ENCODE measurements at regions not wholly inside any gene's neighbourhood (a gene's known extent, or its start where the extent isn't known, plus 50 kb on each side); places are given as distances from the start of the nearest gene placed in this dataset.

DNA sequence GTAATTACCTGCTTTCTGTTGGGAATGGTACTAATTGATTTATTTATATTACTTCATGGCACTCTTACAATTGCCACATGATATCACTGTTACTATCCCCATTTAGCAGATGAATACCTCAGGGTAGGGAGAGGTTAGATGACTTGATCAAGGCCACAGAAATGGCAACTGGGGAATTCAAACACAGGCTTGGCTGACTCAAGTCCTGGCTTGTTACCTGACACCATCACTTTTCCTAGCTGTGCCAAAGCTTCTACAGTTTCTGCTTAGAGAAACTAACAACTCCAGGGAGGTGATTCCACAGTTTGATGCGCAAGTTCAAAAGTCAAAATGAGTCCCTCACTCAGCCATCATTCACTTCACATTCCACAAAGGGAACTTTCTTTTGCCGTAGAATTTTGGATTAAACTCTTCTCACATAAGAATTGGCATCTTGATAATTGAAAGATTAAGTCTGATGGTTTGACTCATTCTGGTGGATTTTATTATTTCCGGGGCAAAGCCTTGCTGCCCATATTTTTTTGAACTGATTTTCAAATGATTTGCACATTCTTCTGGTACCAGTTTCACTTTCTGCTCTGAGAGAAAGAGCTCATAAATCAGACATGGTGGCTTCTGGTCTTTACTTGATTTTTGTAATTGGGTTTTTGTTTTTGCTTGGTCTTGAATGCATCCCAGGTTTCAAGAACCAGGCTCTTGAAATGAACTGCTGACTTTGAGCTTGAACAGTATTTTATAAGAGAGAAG is 656.8 kb downstream of the BCL11A start:
- no peak for DNase-seq

DNA sequence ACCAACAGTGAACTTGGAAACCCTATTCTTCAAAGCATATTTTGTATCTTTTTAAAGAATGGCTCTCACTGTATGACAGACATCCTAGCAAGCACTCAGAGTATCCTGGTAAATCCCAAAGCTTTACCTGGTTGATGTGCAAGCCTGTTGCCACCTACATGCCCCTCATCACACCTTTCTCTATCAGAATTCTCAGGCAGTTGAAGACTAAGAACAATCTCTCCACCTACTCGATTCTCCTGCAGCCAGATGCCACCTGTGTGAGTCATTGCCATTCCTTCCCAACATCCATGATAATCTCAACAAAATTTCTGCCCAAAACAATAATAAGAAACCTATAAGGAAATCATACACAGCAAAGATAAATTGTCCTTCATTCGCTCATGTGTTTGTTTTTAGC is 659.8 kb downstream of the BCL11A start:
- no peak for DNase-seq

DNA sequence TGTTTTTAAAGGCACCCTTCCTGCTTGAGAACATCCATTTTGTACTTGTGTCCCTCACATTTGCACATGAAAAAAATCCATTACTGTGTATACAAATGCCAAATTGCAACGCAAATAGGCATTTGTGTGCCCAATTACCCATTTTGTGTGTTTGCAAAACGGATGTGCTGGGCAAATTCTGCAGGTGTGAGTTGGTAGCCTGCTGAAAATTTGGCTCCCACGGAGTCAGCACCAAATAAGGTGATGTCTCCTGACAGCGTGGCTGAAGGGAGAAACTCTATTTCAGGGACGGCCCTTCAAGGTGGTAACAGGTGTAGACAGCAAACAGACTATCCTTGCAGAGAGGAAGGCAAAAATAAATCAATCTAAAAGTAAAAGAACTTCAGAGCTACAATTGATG is 661.1 kb downstream of the BCL11A start:
- no peak for DNase-seq

DNA sequence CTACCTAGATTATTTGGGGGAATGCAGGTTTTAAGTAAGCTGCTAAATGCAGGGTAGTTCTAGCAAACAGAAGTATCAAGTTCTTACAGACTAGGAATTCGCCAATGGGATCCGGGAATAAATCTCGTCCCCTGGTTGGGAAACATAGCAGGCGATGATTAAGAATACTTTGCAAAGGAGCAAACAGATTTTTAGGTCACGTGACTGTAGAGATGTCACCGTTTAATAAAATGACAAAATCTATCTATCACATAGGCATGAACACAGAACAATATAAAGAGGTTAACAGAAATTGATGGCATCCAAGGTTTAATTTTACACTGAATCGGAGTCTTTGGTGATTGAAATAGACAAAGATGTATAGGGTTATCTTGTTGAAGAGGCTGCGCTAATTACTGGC is 664.1 kb downstream of the BCL11A start:
- no peak for DNase-seq

DNA sequence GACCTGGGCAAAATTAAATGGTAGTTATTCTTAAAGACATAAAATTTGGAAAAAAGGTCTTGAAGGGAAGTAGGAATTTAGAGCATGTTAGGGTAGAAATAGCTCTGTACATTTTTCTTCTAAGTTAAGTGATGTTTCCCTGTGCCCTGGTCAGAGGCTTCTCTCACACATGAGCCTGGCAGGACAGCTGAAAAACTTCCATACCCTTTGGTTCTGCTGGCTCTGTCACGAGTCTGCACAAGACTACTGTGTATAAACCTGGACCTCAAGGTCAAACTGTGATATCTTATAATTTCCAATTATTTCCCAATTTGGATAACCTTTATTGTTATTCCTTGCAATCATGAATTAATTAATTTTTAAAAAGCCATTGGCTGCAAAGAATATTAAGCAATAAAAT is 664.7 kb downstream of the BCL11A start:
- DNase-seq = no peak

DNA sequence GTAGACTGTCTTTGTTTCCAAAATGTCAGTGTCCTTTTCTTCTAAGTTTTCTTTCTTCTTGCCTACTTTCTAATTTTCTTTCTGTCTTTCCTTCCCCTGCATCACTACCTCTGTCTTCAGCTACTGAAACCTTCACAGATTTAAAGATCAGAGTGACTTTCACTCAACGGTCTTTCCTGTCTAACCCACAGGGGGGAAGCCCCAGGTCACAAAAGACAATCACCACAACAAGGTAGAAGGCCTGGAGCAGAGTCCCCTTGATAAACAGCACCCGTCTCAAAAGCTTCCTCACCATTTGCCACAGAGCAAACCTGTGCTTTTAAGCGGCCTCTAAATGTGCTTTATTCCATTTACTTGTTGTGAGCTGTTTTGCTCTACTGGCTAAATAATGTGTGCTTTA is 665.4 kb downstream of the BCL11A start:
- DNase-seq = peak; percentile 60

DNA sequence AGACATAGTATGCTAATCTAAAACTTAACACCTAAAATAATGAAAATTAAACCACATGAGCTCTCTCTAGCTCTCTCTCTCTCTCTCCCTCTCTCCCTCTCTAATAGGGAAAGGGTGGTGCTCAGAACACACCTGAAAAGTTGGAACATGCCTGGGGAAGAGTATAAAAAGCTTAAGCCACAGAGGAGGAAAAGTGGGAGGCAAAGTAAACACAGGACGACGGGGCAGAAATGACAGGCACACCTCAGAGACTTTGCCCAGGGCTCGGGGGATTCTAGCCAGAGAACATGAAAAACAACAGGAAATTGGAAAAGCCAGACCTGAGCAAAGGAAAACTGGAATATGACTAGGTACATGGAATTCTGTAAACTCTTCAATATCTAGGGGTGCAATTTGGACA is 666.1 kb downstream of the BCL11A start:
- DNase-seq = no peak

DNA sequence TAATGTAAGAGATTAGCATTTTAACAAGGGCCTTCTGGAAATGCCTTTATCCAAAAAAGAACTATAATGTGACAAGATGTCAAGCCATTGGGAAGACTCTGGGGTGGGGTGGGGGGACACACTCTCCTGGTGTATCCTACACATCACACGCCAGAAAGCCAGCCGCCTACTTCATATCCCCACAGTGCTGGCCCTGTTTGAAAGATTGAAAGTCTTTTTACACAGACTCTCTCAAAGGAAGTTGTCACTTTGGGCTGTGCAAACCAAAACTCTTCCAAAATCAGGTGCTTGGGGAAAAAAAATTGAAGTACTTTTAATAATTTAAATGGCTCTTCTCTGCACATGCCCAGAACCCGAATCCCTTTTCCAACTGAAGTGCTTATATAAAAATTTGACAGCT is 666.7 kb downstream of the BCL11A start:
- no peak for DNase-seq

DNA sequence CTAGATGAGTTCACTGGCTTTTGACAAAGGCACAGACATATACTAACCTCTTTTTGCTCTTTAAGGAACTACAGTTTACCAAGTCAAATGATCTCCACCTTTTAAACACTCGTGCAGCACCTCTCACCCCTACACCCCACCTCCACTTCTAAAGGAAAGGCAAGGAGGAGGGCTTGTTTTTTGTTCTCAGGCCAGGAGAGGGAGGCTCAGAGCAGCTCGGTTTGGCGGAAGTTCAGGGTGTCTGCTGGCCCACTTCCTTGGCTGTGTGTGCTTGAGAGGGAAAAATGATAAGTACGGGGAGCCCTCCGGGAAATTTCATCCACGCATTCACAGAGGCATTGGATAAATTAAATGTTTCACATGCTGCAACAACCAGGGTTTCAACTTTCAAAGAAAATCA is 667.9 kb downstream of the BCL11A start:
- no peak for DNase-seq

DNA sequence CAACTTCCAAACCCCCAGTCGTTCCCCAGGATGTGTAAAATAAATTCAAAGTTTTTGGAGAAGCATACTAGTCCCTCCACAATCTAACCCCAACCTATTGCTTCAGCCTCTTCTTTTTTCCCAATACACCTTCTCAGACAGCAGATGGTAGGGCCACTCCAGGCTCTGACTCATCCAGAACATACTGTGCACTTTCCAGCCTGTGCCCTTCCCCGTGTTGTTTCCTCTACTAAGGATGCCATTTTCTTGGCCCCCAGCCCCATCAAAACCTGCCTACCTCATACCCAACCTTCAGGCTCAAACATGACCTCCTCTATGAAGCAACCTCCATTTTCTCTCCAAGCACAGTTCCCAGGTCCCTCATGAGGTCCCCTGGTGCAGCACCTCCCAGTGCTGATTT is 669.3 kb downstream of the BCL11A start:
- no peak for DNase-seq

DNA sequence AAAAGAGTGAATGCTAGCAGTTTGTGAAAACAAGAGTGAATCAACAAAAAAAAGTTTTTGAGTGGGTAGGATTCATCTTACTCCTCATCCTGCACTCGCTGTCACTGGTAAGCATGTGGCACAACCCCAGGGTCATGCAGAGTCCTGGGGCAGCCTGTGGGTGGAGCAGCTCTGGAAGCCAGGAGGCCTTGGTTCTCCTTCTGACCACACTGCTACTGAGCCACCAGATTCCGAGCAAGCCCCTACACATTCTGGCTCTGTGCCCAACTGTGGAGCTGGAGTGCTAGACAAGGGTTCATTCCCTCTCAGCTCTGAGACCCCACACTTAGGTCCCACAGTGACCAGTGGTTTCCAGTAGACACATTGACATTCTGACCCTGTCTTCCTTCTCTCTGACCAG is 670.6 kb downstream of the BCL11A start:
- no peak for DNase-seq

DNA sequence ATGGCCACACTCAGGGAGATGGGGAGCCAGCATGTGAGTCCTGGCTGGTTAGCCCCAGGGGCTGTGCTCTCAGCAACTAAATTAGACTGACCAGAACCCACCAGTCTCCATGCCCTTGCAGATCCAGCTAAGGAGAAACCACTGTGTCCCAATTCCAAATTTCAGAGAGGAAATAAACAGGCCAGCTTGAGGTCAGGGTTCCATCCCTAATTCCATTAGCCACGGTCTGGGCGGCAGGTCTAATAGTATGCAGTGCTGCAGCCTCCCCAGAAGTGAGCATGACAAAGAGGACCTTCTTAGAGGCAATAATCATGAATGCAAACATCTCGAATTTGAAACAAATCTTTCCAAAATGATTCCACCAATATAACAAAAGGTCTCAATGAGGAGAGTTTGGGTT is 671.2 kb downstream of the BCL11A start:
- DNase-seq = no peak

DNA sequence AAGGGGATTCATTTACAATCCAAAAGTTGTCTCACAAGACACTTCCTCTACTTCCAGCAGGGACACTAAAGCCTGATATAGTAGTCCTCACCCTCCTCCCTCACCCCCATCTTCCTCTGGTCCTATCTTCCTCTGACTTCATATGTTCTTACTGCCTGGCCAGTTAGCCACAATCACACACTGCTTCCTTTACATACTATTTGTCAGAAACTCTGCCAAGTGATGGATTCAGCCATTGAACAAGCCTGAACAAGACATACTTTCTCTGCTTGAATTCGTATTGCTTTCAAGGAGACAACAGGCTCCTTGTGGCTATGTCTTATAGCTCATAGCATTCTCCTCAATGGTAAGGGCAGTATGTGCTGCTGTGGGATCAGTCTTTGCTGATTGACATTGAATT is 672.2 kb downstream of the BCL11A start:
- no peak for DNase-seq

DNA sequence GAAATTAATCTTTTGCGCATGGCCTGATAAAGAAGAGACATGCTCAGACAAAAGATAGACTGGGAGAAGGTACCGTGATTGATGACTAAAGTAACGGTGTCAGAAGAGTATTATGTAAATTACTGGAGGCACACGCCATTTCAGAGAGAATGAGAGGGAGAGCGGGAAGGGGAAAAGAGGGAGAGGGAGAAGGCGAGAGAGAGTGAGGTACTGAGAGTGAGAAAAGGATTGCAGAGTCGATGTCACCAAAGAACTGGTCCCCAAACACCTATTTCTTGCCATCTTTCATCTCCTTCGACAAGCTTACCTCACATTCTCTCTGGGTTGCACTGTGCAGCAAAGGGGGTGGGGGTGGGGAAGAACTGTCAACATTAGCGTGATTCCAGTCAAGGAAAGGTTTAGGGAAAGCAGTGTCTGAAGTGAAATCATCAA is 673.7 kb downstream of the BCL11A start:
- no peak for DNase-seq

DNA sequence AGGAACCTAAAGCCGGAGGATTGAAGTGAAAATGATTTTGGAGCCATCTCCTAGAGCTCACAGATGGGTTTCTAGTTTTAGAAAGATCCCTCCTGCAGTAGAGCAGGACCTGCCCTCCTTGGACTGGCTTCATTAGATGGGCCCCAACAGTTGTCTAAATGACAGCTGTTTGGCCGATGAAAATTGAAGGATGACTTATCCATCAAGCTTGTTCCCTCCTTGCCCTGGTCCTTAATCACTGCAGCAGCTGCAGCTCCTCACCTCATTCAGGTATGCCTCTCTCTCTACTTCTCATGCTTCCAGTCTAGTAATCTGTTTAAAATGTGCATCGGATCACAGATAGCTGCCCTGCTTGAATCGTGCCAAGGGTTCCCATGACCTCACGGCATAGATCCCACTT is 677.6 kb downstream of the BCL11A start:
- no peak for DNase-seq

DNA sequence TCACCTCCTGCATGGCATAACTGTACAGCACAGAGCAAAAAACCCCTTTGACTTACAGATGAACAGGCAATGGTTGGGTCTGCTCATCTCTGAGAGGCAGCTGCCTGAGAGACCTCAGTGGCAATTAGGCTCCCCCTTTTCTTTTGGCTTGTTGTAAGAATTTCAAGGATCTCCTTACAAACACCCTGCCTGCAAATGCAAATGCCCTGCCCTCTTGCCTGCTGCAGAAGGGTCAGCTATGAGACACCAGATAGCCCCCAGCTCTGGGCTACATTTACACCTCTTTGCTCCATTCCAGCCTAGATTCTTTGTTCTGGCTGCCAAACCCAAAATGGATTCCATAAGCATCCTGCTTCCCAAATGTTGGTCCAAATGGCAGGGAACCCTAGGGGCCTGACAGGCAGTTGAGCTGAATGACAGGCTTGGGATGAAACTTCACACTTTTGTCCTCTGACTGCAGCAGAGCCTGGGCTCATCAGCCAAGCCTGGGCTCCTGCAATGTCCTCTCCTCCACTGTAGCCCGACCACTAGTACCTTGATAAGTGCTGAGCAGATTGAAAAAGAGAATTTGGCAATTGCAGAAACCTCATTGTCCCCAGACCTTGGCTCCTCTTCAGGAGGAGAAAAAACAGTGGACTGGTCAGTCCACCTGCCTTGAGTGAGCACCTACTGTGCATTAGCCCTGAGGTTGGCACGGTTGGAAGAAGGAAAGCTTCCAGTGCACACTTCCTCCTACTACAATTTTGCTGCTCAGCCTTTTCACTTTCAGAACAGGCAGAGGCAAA is 678.3 kb downstream of the BCL11A start:
- no peak for DNase-seq

DNA sequence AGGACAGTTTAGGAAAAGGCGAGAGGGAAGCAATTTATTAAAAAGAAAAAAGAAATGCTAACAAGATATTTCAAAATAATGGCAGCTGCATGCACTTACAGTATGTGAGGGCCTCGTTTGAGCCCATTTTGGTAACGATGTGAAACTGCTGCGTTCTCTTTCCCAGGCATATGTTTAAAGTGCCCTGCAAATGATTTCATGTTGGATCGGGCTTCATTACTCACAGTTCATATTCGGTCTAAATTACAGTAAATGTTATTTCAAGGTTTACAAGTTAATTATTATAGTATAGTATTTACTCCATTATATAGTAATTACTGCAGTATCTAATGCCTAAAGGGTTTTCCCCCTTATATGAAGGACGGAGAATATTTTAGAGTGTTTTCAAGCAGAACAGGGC is 679.1 kb downstream of the BCL11A start:
- no peak for DNase-seq

DNA sequence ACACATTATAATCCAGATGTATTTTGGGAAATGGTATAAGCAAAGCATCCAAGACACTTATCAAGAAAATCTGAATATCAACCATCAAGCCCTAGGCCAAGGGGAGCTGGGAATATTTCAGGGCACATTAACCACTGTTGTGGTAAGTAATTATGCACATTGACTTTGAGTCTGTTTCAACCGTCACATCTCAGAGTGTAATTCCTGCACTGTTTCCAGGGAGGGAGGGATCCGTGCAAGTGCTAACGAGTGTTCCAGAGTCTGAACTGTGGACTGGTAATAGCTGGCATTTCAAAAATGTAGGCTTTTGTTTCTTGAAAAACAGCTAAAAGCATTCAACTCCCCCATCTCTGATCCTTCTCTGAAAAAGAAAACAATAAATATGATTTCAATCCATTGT is 681.6 kb downstream of the BCL11A start:
- DNase-seq = no peak

DNA sequence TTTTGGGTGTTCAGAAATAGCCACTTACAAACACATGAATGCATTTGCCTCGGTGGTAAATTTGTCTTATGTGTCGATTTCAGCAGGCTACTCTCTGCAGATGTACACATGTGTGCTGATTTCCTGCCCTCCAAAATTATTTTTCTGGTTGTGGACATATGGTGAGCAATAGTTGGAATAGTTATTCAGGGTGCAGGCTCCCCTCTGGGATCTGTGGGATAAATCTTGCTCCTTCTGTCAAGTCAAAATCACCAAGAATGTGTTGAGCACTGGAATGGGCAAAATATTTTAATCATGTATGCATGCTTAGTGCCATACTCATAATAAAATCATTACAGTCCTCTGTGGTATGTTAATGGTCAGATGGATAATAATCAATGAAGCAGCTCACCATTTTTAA is 684.5 kb downstream of the BCL11A start:
- DNase-seq = no peak

DNA sequence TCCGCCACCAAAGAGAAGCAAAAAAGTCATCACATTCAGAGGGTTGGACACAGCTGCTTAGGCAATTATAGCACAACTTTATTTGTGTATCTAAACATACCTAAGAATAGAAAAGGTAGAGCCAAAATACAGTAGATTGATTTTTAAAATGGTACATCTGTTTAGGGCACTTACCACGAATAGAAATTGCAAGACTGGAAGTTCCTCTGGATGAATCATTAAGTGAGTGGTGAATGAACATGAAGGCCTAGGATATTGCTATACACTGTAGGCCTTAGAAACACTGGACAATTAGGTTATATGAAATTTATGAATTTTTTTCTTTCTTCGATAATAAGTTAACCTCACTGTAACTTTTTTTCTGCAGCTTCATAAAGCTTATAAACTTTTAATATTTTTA is 687.0 kb downstream of the BCL11A start:
- DNase-seq = no peak

DNA sequence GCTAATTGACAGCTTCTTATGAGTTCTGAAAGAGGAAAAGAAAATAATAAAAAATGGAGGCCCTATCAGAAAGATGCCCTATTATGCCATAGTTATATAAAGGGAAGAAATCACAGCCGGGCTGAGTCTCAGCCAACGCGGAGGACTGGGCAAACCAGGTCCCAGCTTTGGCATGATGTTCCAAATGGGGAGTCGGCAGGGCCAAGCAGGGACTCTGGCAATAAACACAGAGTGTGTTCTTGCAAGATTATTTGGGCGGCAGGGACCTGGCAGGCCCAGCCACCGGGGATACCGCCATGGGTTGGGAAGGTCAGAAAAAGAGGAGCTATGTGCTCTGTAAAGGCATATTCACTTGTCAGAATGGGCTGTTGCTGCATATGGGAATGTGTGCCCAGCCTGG is 694.9 kb downstream of the BCL11A start:
- no peak for DNase-seq

DNA sequence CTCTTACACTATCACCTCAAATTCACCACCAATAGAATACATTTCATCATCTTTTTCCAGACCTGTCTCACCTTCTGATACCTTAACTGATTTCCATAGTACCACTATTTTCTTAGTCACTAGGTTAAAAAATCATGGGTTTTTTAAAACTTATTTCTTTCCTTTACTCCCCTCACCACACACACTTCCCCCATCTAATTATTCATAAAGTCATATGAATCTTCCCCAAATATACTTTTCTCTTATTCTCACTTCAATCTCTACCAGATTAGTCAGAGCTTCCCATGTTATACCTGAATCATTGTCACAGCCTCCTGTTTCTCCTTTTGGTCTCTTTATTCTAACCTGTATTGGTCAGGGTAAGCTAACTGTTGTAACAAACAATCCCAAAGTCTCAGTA is 696.3 kb downstream of the BCL11A start:
- no peak for DNase-seq

DNA sequence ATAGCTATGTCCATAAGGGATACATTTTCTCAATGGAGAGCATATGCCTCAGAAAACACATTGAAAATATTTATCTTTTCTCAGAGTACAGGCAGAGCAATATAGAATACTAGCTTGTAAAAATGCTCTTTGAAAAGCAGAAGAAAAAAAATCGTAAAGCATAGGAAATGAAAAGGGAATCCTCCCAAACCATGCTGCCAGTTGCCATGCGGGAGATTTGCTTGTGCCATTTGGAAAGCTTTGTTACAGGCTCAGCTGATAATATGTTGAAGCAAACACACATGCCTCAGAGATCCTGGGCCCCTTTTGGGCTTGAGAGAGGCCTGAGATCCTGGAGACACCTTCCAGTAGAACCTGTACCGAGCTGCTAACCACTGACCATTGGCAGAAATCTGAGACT is 697.1 kb downstream of the BCL11A start:
- DNase-seq = no peak

DNA sequence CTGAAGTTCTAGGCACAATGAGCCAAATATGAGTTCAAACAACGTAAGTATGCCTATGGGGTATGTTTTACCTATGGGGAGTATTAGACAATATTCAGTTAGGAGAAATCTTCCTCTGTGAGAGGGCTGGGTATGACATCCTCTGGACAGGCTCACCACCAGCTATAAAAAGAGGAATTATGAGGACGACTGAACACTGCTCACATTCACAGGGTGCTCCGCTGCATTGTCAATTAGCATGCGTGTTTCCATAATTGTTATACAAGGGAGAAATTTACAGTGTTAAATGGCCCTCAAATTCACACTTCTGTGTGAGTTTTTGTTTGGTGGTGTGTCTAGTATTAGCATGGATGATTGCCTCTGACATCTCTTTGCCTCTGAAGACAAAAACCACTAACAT is 700.4 kb downstream of the BCL11A start:
- DNase-seq = no peak

Data from CD4-positive, alpha-beta T cell treated with Interleukin-15 for 1 hour (primary cell).